ENCODE measurements at regions not wholly inside any gene's neighbourhood (a gene's known extent, or its start where the extent isn't known, plus 50 kb on each side); places are given as distances from the start of the nearest gene placed in this dataset.

GRCh38 chr16:65749506-65749905 lies 617.0 kb upstream of the CDH5 start (continued):
- TF ChIP-seq AFF4 (CRISPR knock-in tag; IDR thresholded peaks at IDR 0.05; ENCODE audit: borderline replicate concordance), result no peak
- no peak for TF ChIP-seq PRDM15 (CRISPR knock-in tag; IDR thresholded peaks at IDR 0.05)
- no peak for TF ChIP-seq ARID4B (CRISPR knock-in tag; IDR thresholded peaks at IDR 0.05; ENCODE audit: borderline replicate concordance)
- no peak for TF ChIP-seq IRF1 (CRISPR knock-in tag; IDR thresholded peaks at IDR 0.05)
- TF ChIP-seq ATF1 (CRISPR knock-in tag; IDR thresholded peaks at IDR 0.05), result no peak

GRCh38 chr16:65746941-65747340 lies 619.5 kb upstream of the CDH5 start:
- peaks cover 13% of the 10 kb centered on the region for H3K4me1 Mint-ChIP-seq
- H3K27me3 Mint-ChIP-seq (ENCODE audit: low read depth), result no peaks in the 10 kb centered on the region
- POLR2A ChIA-PET, result no interaction called here
- H3K27ac Mint-ChIP-seq, result no peak overlapping the region
- H3K36me3 Mint-ChIP-seq, result no peaks in the 10 kb centered on the region
- H3K9me3 Mint-ChIP-seq, result no peaks in the 10 kb centered on the region
- ATAC-seq, result no peak
- H3K4me3 Mint-ChIP-seq, result no peak overlapping the region
- TF ChIP-seq ZNF532 (CRISPR knock-in tag; IDR thresholded peaks at IDR 0.05; ENCODE audit: borderline replicate concordance) (no peak), ATF1 (CRISPR knock-in tag; IDR thresholded peaks at IDR 0.05) (no peak), TEAD1 (CRISPR knock-in tag; IDR thresholded peaks at IDR 0.05) (no peak), SMAD4 (CRISPR knock-in tag; IDR thresholded peaks at IDR 0.05) (no peak), MAX (CRISPR knock-in tag; IDR thresholded peaks at IDR 0.05) (no peak), USF2 (CRISPR knock-in tag; IDR thresholded peaks at IDR 0.05) (no peak)
- CTCF ChIA-PET, result no interaction called here
- DNase-seq (ENCODE audit: low spot score), result no peak

Data from WTC11 (cell line).